ENCODE measurements at regions not wholly inside any gene's neighbourhood (a gene's known extent, or its start where the extent isn't known, plus 50 kb on each side); places are given as distances from the start of the nearest gene placed in this dataset.

GRCh38 chr10:21207852-21208646 is 310.9 kb upstream of the NEBL start:
- Histone ChIP-seq H3K4me1 (ENCODE audit: control insufficient read depth, insufficient read depth, low read length) (no peaks in the 10 kb centered on the region), H3K27me3 (ENCODE audit: control insufficient read depth, insufficient read depth, low read length) (no peaks in the 10 kb centered on the region), H3K4me3 (ENCODE audit: low read length) (no peak overlapping the region), H3K4me2 (ENCODE audit: low read length) (no peak overlapping the region), H3K36me3 (ENCODE audit: insufficient read depth, low read length) (no peaks in the 10 kb centered on the region), H3K9ac (ENCODE audit: low read depth, low read length) (no peak overlapping the region), H3K9me3 (replicated peaks; ENCODE audit: low read length) (peaks cover 3% of the 10 kb centered on the region)

DNA sequence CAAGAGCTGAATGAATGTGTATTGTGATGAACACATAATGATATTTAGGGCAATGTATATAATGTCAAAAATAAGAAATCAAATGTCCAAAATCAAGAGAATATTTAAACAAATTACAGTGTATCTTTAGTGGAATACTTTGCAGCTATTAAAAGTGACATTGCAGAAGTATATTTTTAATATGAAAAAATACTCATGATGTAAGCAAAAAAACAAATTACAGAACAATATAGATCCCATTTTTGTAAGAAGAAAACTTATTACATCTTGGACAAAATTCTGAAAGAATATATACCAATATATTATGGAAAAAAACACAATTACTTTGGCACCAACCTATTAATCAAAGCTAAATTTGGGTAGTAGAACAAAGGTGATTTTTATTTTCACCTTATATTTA is 308.2 kb upstream of the NEBL start:
- no peak overlapping the region for H3K4me3 ChIP-seq (ENCODE audit: low read length)
- H3K36me3 ChIP-seq (ENCODE audit: insufficient read depth, low read length), result no peaks in the 10 kb centered on the region
- H3K9ac ChIP-seq (ENCODE audit: low read depth, low read length), result no peak overlapping the region
- no peaks in the 10 kb centered on the region for H3K27me3 ChIP-seq (ENCODE audit: control insufficient read depth, insufficient read depth, low read length)
- no peaks in the 10 kb centered on the region for H3K4me1 ChIP-seq (ENCODE audit: control insufficient read depth, insufficient read depth, low read length)
- no peak overlapping the region for H3K4me2 ChIP-seq (ENCODE audit: low read length)
- H3K9me3 ChIP-seq (replicated peaks; ENCODE audit: low read length), result peaks cover 3% of the 10 kb centered on the region

- no peak overlapping the region for H3K4me2 ChIP-seq (ENCODE audit: low read length)
- no peaks in the 10 kb centered on the region for H3K36me3 ChIP-seq (ENCODE audit: insufficient read depth, low read length)
- H3K9me3 ChIP-seq (replicated peaks; ENCODE audit: low read length), result peaks cover 3% of the 10 kb centered on the region
- no peak overlapping the region for H3K4me3 ChIP-seq (ENCODE audit: low read length)
- H3K27me3 ChIP-seq (ENCODE audit: control insufficient read depth, insufficient read depth, low read length), result no peaks in the 10 kb centered on the region
- H3K9ac ChIP-seq (ENCODE audit: low read depth, low read length), result no peak overlapping the region
- H3K4me1 ChIP-seq (ENCODE audit: control insufficient read depth, insufficient read depth, low read length), result no peaks in the 10 kb centered on the region
Measured at GRCh38 chr10:21203473-21204107, 306.5 kb upstream of the NEBL start.

DNA sequence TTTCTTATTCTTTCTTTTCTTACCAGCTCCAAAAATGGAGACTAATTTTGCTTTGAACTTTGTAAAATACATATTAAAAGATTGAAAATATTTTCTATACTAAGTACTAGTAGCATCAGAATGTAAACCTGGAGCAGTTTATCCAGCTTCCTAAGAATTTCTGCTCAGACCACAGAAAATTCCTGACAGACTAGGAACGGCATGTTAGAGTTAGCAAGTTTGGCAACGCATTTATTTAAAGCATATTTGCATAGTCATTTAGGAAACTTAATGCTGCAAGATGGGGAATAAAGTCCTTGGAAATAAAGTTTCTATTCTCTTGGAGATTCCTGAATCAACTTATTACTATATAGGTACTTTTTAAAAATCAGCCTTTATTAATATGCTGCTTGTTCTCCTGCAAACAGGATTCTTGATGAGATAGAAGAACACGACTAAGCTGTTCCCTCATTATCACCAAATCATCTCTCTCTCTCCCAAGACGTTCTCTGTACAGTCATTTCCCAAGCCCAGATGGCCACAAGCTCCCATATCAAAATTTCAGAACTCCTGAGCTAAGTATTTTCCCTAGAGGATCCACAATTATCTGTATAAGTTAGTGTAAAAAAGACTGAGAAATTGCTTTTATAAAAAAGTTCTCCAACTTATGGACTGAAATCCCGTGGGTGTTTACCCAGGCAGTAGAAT is 305.8 kb upstream of the NEBL start:
- no peaks in the 10 kb centered on the region for H3K27me3 ChIP-seq (ENCODE audit: control insufficient read depth, insufficient read depth, low read length)
- no peak overlapping the region for H3K4me2 ChIP-seq (ENCODE audit: low read length)
- H3K9me3 ChIP-seq (replicated peaks; ENCODE audit: low read length), result peaks cover 7% of the 10 kb centered on the region
- no peak overlapping the region for H3K4me3 ChIP-seq (ENCODE audit: low read length)
- H3K36me3 ChIP-seq (ENCODE audit: insufficient read depth, low read length), result no peaks in the 10 kb centered on the region
- H3K4me1 ChIP-seq (ENCODE audit: control insufficient read depth, insufficient read depth, low read length), result no peaks in the 10 kb centered on the region
- H3K9ac ChIP-seq (ENCODE audit: low read depth, low read length), result no peak overlapping the region

DNA sequence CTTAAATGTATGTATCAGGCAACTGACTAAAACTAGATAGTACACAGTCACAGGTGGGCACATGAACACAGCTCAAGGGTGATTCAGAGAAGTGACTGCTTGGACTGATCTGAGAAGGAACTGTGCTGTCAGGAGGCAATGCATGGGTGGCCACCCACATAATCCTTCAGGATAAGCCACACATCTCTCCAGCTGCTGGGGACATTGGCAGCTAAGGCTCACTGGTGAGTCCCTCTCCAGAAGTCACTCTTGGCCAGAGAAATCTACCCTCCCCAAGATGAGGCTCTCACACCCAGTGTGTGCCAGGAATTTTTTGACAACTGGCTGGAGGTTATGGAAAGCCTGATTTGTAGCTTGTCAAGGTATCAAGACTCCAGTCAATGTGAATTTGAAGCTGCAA is 302.4 kb upstream of the NEBL start:
- no peak overlapping the region for H3K4me2 ChIP-seq (ENCODE audit: low read length)
- H3K4me3 ChIP-seq (ENCODE audit: low read length), result no peak overlapping the region
- H3K4me1 ChIP-seq (ENCODE audit: control insufficient read depth, insufficient read depth, low read length), result peaks cover 8% of the 10 kb centered on the region
- peaks cover 7% of the 10 kb centered on the region for H3K9me3 ChIP-seq (replicated peaks; ENCODE audit: low read length)
- no peaks in the 10 kb centered on the region for H3K27me3 ChIP-seq (ENCODE audit: control insufficient read depth, insufficient read depth, low read length)
- H3K36me3 ChIP-seq (ENCODE audit: insufficient read depth, low read length), result no peaks in the 10 kb centered on the region
- H3K9ac ChIP-seq (ENCODE audit: low read depth, low read length), result no peak overlapping the region

DNA sequence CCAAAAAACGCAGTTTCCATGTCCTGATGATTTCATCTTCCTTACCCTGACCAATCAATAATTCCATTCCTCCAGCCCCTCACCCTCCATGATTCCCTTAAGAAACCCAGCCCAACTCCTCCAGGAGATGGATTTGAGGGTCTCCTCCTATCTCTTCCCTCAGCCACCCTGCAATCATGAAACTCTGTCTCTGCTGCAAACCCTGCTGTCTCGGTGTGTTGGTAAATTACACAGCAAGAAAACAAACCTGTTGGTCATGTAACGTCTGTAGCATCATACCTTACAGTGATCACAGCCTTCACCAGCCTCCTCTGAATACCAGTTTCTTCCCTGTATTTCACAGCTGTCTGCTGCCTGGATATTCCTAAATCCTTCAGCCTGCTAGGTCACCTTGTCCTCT is 300.7 kb upstream of the NEBL start:
- peaks cover 7% of the 10 kb centered on the region for H3K9me3 ChIP-seq (replicated peaks; ENCODE audit: low read length)
- no peaks in the 10 kb centered on the region for H3K36me3 ChIP-seq (ENCODE audit: insufficient read depth, low read length)
- no peaks in the 10 kb centered on the region for H3K27me3 ChIP-seq (ENCODE audit: control insufficient read depth, insufficient read depth, low read length)
- H3K4me3 ChIP-seq (ENCODE audit: low read length), result no peak overlapping the region
- H3K4me2 ChIP-seq (ENCODE audit: low read length), result no peak overlapping the region
- peaks cover 13% of the 10 kb centered on the region for H3K4me1 ChIP-seq (ENCODE audit: control insufficient read depth, insufficient read depth, low read length)
- no peak overlapping the region for H3K9ac ChIP-seq (ENCODE audit: low read depth, low read length)

DNA sequence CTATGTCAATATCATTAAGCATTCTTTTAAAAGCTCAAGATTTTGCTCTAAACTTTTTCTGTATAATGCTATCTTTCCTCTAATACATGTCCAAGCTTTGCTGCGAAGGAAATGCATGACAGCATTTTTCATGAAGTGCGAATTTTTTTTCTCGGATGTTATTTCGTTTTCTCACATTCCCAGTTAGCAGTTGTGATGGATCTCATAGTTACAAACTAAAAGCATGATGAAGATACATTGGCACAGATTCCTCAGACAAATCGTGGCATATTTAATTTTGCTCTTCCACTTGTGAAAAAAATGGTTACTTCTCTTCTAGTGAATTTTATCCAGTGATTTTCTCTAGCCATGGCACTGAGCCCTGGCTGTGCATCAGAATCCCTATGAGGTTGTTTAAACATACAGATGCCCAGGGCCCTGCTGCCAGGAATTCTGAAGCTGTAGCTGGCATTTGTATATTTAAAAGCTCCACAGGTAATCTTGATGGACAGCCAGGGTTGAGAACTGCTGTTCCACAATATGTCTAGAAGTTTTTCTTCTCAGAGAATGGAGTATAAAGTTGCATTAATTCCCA is 299.8 kb upstream of the NEBL start:
- peaks cover 7% of the 10 kb centered on the region for H3K9me3 ChIP-seq (replicated peaks; ENCODE audit: low read length)
- peaks cover 13% of the 10 kb centered on the region for H3K4me1 ChIP-seq (ENCODE audit: control insufficient read depth, insufficient read depth, low read length)
- H3K4me2 ChIP-seq (ENCODE audit: low read length), result no peak overlapping the region
- H3K27me3 ChIP-seq (ENCODE audit: control insufficient read depth, insufficient read depth, low read length), result no peaks in the 10 kb centered on the region
- H3K9ac ChIP-seq (ENCODE audit: low read depth, low read length), result no peak overlapping the region
- no peaks in the 10 kb centered on the region for H3K36me3 ChIP-seq (ENCODE audit: insufficient read depth, low read length)
- H3K4me3 ChIP-seq (ENCODE audit: low read length), result no peak overlapping the region

- Histone ChIP-seq H3K4me2 (ENCODE audit: low read length) (no peak overlapping the region), H3K4me3 (ENCODE audit: low read length) (no peak overlapping the region)
Measured at GRCh38 chr10:21195252-21195651, 298.1 kb upstream of the NEBL start.

GRCh38 chr10:21194510-21194993 is 297.4 kb upstream of the NEBL start:
- H3K9ac ChIP-seq (ENCODE audit: low read depth, low read length), result no peak overlapping the region
- no peaks in the 10 kb centered on the region for H3K27me3 ChIP-seq (ENCODE audit: control insufficient read depth, insufficient read depth, low read length)
- peaks cover 13% of the 10 kb centered on the region for H3K4me1 ChIP-seq (ENCODE audit: control insufficient read depth, insufficient read depth, low read length)
- no peaks in the 10 kb centered on the region for H3K36me3 ChIP-seq (ENCODE audit: insufficient read depth, low read length)
- peaks cover 7% of the 10 kb centered on the region for H3K9me3 ChIP-seq (replicated peaks; ENCODE audit: low read length)
- peak overlapping the region; percentile 69 for H3K4me2 ChIP-seq (ENCODE audit: low read length)
- H3K4me3 ChIP-seq (ENCODE audit: low read length), result no peak overlapping the region

More at GRCh38 chr10:21195252-21195651, 298.1 kb upstream of the NEBL start:
- Histone ChIP-seq H3K27me3 (ENCODE audit: control insufficient read depth, insufficient read depth, low read length) (no peaks in the 10 kb centered on the region), H3K9ac (ENCODE audit: low read depth, low read length) (no peak overlapping the region), H3K36me3 (ENCODE audit: insufficient read depth, low read length) (no peaks in the 10 kb centered on the region), H3K4me1 (ENCODE audit: control insufficient read depth, insufficient read depth, low read length) (peaks cover 13% of the 10 kb centered on the region), H3K9me3 (replicated peaks; ENCODE audit: low read length) (peaks cover 7% of the 10 kb centered on the region)

- H3K4me1 ChIP-seq (ENCODE audit: control insufficient read depth, insufficient read depth, low read length), result peaks cover 13% of the 10 kb centered on the region
Measured at GRCh38 chr10:21193196-21193595, 296.1 kb upstream of the NEBL start.

DNA sequence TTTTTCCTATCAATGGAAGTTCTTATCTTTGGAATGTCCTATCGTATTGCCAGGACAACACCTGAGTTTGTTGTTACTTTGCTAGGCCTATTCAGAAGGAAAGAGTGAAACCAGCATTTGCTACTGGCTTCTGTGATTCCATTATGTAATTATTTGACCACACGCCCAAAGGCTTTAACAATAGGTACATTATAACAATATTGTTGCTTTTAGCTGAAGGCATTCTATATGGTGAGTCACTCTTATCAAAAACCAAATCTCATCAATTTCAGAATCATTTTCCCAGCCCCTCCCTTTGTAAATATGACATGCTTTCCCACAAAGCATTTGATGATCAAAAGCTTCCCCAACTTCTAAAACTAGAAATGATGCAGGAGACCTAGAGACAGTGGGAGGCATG is 294.4 kb upstream of the NEBL start:
- peaks cover 13% of the 10 kb centered on the region for H3K4me1 ChIP-seq (ENCODE audit: control insufficient read depth, insufficient read depth, low read length)
- H3K27me3 ChIP-seq (ENCODE audit: control insufficient read depth, insufficient read depth, low read length), result no peaks in the 10 kb centered on the region
- no peaks in the 10 kb centered on the region for H3K9me3 ChIP-seq (replicated peaks; ENCODE audit: low read length)
- no peak overlapping the region for H3K9ac ChIP-seq (ENCODE audit: low read depth, low read length)
- H3K4me2 ChIP-seq (ENCODE audit: low read length), result no peak overlapping the region
- no peaks in the 10 kb centered on the region for H3K36me3 ChIP-seq (ENCODE audit: insufficient read depth, low read length)
- no peak overlapping the region for H3K4me3 ChIP-seq (ENCODE audit: low read length)

More at GRCh38 chr10:21193196-21193595, 296.1 kb upstream of the NEBL start:
- Histone ChIP-seq H3K36me3 (ENCODE audit: insufficient read depth, low read length) (no peaks in the 10 kb centered on the region), H3K4me3 (ENCODE audit: low read length) (no peak overlapping the region), H3K27me3 (ENCODE audit: control insufficient read depth, insufficient read depth, low read length) (no peaks in the 10 kb centered on the region), H3K9ac (ENCODE audit: low read depth, low read length) (no peak overlapping the region), H3K9me3 (replicated peaks; ENCODE audit: low read length) (peaks cover 5% of the 10 kb centered on the region), H3K4me2 (ENCODE audit: low read length) (no peak overlapping the region)
